IPS-20b (cell line): ENCODE measurements at regions not wholly inside any gene's neighbourhood (a gene's known extent, or its start where the extent isn't known, plus 50 kb on each side); places are given as distances from the start of the nearest gene placed in this dataset.
"Not testable (repeated sequence)": the region's sequence is repeated elsewhere in the genome, so short reads cannot be mapped to it uniquely, and the experiment has no call there.

Experiments
- H3K27ac ChIP-seq: one replicate; pipeline ENCODE4 v1.5.1; 2013; ENCODE audit warnings: low read length
- H3K27me3 ChIP-seq: 2 replicates; pipeline ENCODE4 v1.6.1; 2013; ENCODE audit warnings: mild to moderate bottlenecking, low read length, inconsistent platforms; ENCODE audit not compliant: insufficient read depth
- H3K36me3 ChIP-seq: 2 replicates; pipeline ENCODE4 v1.6.1; 2013; ENCODE audit warnings: low read depth, mild to moderate bottlenecking, inconsistent platforms, low read length, moderate library complexity; ENCODE audit not compliant: insufficient read depth
- H3K4me1 ChIP-seq: 2 replicates; pipeline ENCODE4 v1.6.1; 2013; ENCODE audit warnings: mild to moderate bottlenecking, control low read depth, inconsistent platforms, low read length, moderate library complexity; ENCODE audit not compliant: insufficient read depth
- H3K4me3 ChIP-seq: 2 replicates; pipeline ENCODE4 v1.5.1; 2013; ENCODE audit warnings: mild to moderate bottlenecking, low read length, inconsistent platforms
- H3K9ac ChIP-seq: 2 replicates; pipeline ENCODE4 v1.6.1; 2013; ENCODE audit warnings: low read depth, mild to moderate bottlenecking, inconsistent platforms, low read length, moderate library complexity
- H3K9me3 ChIP-seq: 2 replicates; pipeline ENCODE4 v1.6.1; 2013; ENCODE audit warnings: mild to moderate bottlenecking, low read depth, low read length, inconsistent platforms; ENCODE audit not compliant: insufficient read depth

- Histone ChIP-seq H3K27ac (no peak overlapping the region), H3K36me3 (no peaks in the 10 kb centered on the region), H3K9ac (no peak overlapping the region), H3K9me3 (no peaks in the 10 kb centered on the region), H3K27me3 (no peaks in the 10 kb centered on the region), H3K4me3 (no peak overlapping the region), H3K4me1 (no peaks in the 10 kb centered on the region)
Observed at GRCh38 chr4:148653681-148654080, 211.5 kb upstream of the NR3C2 start.

- no peak overlapping the region for H3K9ac ChIP-seq
- no peaks in the 10 kb centered on the region for H3K36me3 ChIP-seq
- no peaks in the 10 kb centered on the region for H3K4me1 ChIP-seq
- no peak overlapping the region for H3K27ac ChIP-seq
- H3K4me3 ChIP-seq = no peak overlapping the region
- no peaks in the 10 kb centered on the region for H3K27me3 ChIP-seq
- no peaks in the 10 kb centered on the region for H3K9me3 ChIP-seq
Observed at GRCh38 chr4:148651991-148652390, 209.8 kb upstream of the NR3C2 start.

GRCh38 chr4:148649652-148650331 lies 207.6 kb upstream of the NR3C2 start:
- Histone ChIP-seq H3K27ac (no peak overlapping the region), H3K27me3 (no peaks in the 10 kb centered on the region), H3K9ac (no peak overlapping the region), H3K9me3 (no peaks in the 10 kb centered on the region), H3K4me1 (no peaks in the 10 kb centered on the region), H3K36me3 (no peaks in the 10 kb centered on the region), H3K4me3 (no peak overlapping the region)

- H3K27me3 ChIP-seq = no peaks in the 10 kb centered on the region
- no peak overlapping the region for H3K27ac ChIP-seq
- H3K9me3 ChIP-seq = peaks cover 10% of the 10 kb centered on the region
- H3K9ac ChIP-seq = no peak overlapping the region
- H3K4me3 ChIP-seq = no peak overlapping the region
- H3K4me1 ChIP-seq = no peaks in the 10 kb centered on the region
- no peaks in the 10 kb centered on the region for H3K36me3 ChIP-seq
Observed at GRCh38 chr4:148643851-148644250, 201.6 kb upstream of the NR3C2 start.

GRCh38 chr4:148642907-148643306 lies 200.7 kb upstream of the NR3C2 start:
- Histone ChIP-seq H3K9ac (no peak overlapping the region), H3K4me3 (no peak overlapping the region), H3K27me3 (no peaks in the 10 kb centered on the region), H3K9me3 (peaks cover 20% of the 10 kb centered on the region), H3K4me1 (no peaks in the 10 kb centered on the region), H3K36me3 (no peaks in the 10 kb centered on the region), H3K27ac (no peak overlapping the region)

- not testable (repeated sequence) for H3K4me3 ChIP-seq, H3K27me3 ChIP-seq, H3K27ac ChIP-seq, H3K4me1 ChIP-seq, H3K36me3 ChIP-seq, H3K9ac ChIP-seq
- peaks cover 43% of the 10 kb centered on the region for H3K9me3 ChIP-seq
Observed at GRCh38 chr4:148638079-148638478, 195.9 kb upstream of the NR3C2 start.

- H3K9ac ChIP-seq, H3K4me3 ChIP-seq, H3K27me3 ChIP-seq, H3K4me1 ChIP-seq, H3K27ac ChIP-seq, H3K36me3 ChIP-seq: not testable (repeated sequence)
- peaks cover 43% of the 10 kb centered on the region for H3K9me3 ChIP-seq
Observed at GRCh38 chr4:148637453-148637852, 195.2 kb upstream of the NR3C2 start.

GRCh38 chr4:148634476-148634875 lies 192.3 kb upstream of the NR3C2 start:
- Histone ChIP-seq H3K9ac (no peak overlapping the region), H3K27ac (no peak overlapping the region), H3K9me3 (peaks cover 38% of the 10 kb centered on the region), H3K36me3 (no peaks in the 10 kb centered on the region), H3K27me3 (no peaks in the 10 kb centered on the region), H3K4me1 (no peaks in the 10 kb centered on the region; the same call in 1 of the 2 replicates), H3K4me3 (no peak overlapping the region)

GRCh38 chr4:148633720-148634119 lies 191.5 kb upstream of the NR3C2 start:
- Histone ChIP-seq H3K9me3 (peaks cover 32% of the 10 kb centered on the region), H3K4me1 (no peaks in the 10 kb centered on the region; the same call in 1 of the 2 replicates)

GRCh38 chr4:148632476-148632875 lies 190.3 kb upstream of the NR3C2 start:
- no peaks in the 10 kb centered on the region for H3K36me3 ChIP-seq
- H3K27me3 ChIP-seq = no peaks in the 10 kb centered on the region
- no peak overlapping the region for H3K4me3 ChIP-seq
- H3K9me3 ChIP-seq = peaks cover 19% of the 10 kb centered on the region
- H3K9ac ChIP-seq = no peak overlapping the region
- H3K4me1 ChIP-seq = no peaks in the 10 kb centered on the region; the same call in 1 of the 2 replicates
- no peak overlapping the region for H3K27ac ChIP-seq

More at GRCh38 chr4:148633720-148634119, 191.5 kb upstream of the NR3C2 start:
- no peak overlapping the region for H3K4me3 ChIP-seq
- H3K9ac ChIP-seq = no peak overlapping the region
- no peaks in the 10 kb centered on the region for H3K36me3 ChIP-seq
- no peaks in the 10 kb centered on the region for H3K27me3 ChIP-seq
- no peak overlapping the region for H3K27ac ChIP-seq

- H3K9ac ChIP-seq = no peak overlapping the region
- H3K36me3 ChIP-seq = no peaks in the 10 kb centered on the region
- no peak overlapping the region for H3K4me3 ChIP-seq
- H3K27ac ChIP-seq = no peak overlapping the region
- H3K27me3 ChIP-seq = no peaks in the 10 kb centered on the region
- H3K9me3 ChIP-seq = peaks cover under 1% of the 10 kb centered on the region; the same call in 1 of the 2 replicates
- no peaks in the 10 kb centered on the region for H3K4me1 ChIP-seq
Observed at GRCh38 chr4:148630051-148630450, 187.8 kb upstream of the NR3C2 start.

- Histone ChIP-seq H3K36me3 (no peaks in the 10 kb centered on the region), H3K4me3 (no peak overlapping the region), H3K4me1 (no peaks in the 10 kb centered on the region), H3K27me3 (no peaks in the 10 kb centered on the region), H3K27ac (no peak overlapping the region), H3K9me3 (no peaks in the 10 kb centered on the region), H3K9ac (no peak overlapping the region)
Observed at GRCh38 chr4:148618856-148619255, 176.6 kb upstream of the NR3C2 start.
